PFSK-1 (cell line): ENCODE measurements at regions not wholly inside any gene's neighbourhood (a gene's known extent, or its start where the extent isn't known, plus 50 kb on each side); places are given as distances from the start of the nearest gene placed in this dataset.

Experiments used
- FOXP2 ChIP-seq: optimal IDR thresholded peaks from 2 replicates; pipeline ENCODE3; 2011; ENCODE audit warnings: borderline replicate concordance, control low read depth, inconsistent platforms; ENCODE audit not compliant: insufficient read depth; ENCODE audit errors: extremely low read length, extremely low read depth
- REST ChIP-seq, 2 experiments: IDR thresholded peaks; 2 replicates each; pipeline versions ENCODE4 v1.6.1 to v1.8.0; 2011 to 2012; ENCODE audit warnings: low read depth in 2 of 2, low read length in 2 of 2, control low read depth in 1 of 2, inconsistent platforms in 1 of 2, mild to moderate bottlenecking in 1 of 2, moderate library complexity in 1 of 2; ENCODE audit not compliant: insufficient read depth in 1 of 2
- TAF1 ChIP-seq: IDR thresholded peaks from 2 replicates; pipeline ENCODE4 v1.6.1; 2012; ENCODE audit warnings: low read length, control low read depth, borderline replicate concordance; ENCODE audit not compliant: insufficient read depth

GRCh38 chr16:55388131-55388862 lies 64.3 kb downstream of the IRX6 start:
- TF ChIP-seq FOXP2 (no peak), TAF1 (no peak), REST (IDR thresholded peaks at IDR 0.05; ENCODE audit: insufficient read depth in 1 of 2, low read depth in 2 of 2, low read length in 2 of 2) (no peak)
